Activated T-cell treated with anti-CD3 and anti-CD28 coated beads for 1 hour (primary cell): ENCODE measurements at regions not wholly inside any gene's neighbourhood (a gene's known extent, or its start where the extent isn't known, plus 50 kb on each side); places are given as distances from the start of the nearest gene placed in this dataset.

ENCODE experiments used
- DNase-seq: peaks from one replicate; pipeline ENCODE4 v3.0.0-alpha.2; 2020; ENCODE audit warnings: low read depth

GRCh38 chr2:128894896-128895295 lies 576.2 kb upstream of the HS6ST1 start:
- no peak for DNase-seq

GRCh38 chr2:128901572-128902391 lies 583.1 kb upstream of the HS6ST1 start:
- no peak for DNase-seq

GRCh38 chr2:128903637-128904036 lies 585.0 kb upstream of the HS6ST1 start:
- DNase-seq = no peak

- DNase-seq = no peak
Observed at GRCh38 chr2:128911276-128911675, 592.6 kb upstream of the HS6ST1 start.

GRCh38 chr2:128914320-128914719 lies 595.7 kb upstream of the HS6ST1 start:
- DNase-seq = no peak

- DNase-seq = no peak
Observed at GRCh38 chr2:128921751-128922150, 603.1 kb upstream of the HS6ST1 start.

GRCh38 chr2:128922154-128922553 lies 603.5 kb upstream of the HS6ST1 start:
- no peak for DNase-seq

- no peak for DNase-seq
Observed at GRCh38 chr2:128925631-128926030, 607.0 kb upstream of the HS6ST1 start.

- no peak for DNase-seq
Observed at GRCh38 chr2:128930101-128930500, 611.4 kb upstream of the HS6ST1 start.

GRCh38 chr2:128940378-128940777 lies 621.7 kb upstream of the HS6ST1 start:
- no peak for DNase-seq

GRCh38 chr2:128941751-128942150 lies 623.1 kb upstream of the HS6ST1 start:
- no peak for DNase-seq

GRCh38 chr2:128949360-128949759 lies 630.7 kb upstream of the HS6ST1 start:
- no peak for DNase-seq

- DNase-seq = no peak
Observed at GRCh38 chr2:128950758-128951157, 632.1 kb upstream of the HS6ST1 start.

- DNase-seq = no peak
Observed at GRCh38 chr2:128958241-128958640, 639.6 kb upstream of the HS6ST1 start.

- no peak for DNase-seq
Observed at GRCh38 chr2:128967646-128968045, 649.0 kb upstream of the HS6ST1 start.

GRCh38 chr2:128969374-128969773 lies 650.7 kb upstream of the HS6ST1 start:
- no peak for DNase-seq

GRCh38 chr2:128970332-128971116 lies 651.9 kb upstream of the HS6ST1 start:
- DNase-seq = no peak

GRCh38 chr2:128973566-128973965 lies 654.9 kb upstream of the HS6ST1 start:
- DNase-seq = no peak

- DNase-seq = no peak
Observed at GRCh38 chr2:128978212-128978611, 659.5 kb upstream of the HS6ST1 start.

- DNase-seq = no peak
Observed at GRCh38 chr2:128979182-128979581, 660.5 kb upstream of the HS6ST1 start.

GRCh38 chr2:128980475-128980874 lies 661.8 kb upstream of the HS6ST1 start:
- no peak for DNase-seq

GRCh38 chr2:128981353-128981752 lies 662.7 kb upstream of the HS6ST1 start:
- DNase-seq = no peak

- no peak for DNase-seq
Observed at GRCh38 chr2:128982001-128982400, 663.3 kb upstream of the HS6ST1 start.
